ENCODE measurements at regions not wholly inside any gene's neighbourhood (a gene's known extent, or its start where the extent isn't known, plus 50 kb on each side); places are given as distances from the start of the nearest gene placed in this dataset.

GRCh38 chr10:85420501-85421191 is 945.9 kb downstream of the GRID1 start:
- TF ChIP-seq CTCF (conservative IDR thresholded peaks at IDR 0.05; ENCODE audit: low read length): no peak
- no peak for TF ChIP-seq EZH2phosphoT487 (IDR thresholded peaks at IDR 0.05; ENCODE audit: borderline replicate concordance)

All from Loucy (cell line).